Brain pericyte (primary cell): ENCODE measurements at regions not wholly inside any gene's neighbourhood (a gene's known extent, or its start where the extent isn't known, plus 50 kb on each side); places are given as distances from the start of the nearest gene placed in this dataset.
A peak's percentile ranks its signal among the peaks of the same experiment; 100 is the strongest.

Experiments used
- DNase-seq: peaks from one replicate; pipeline ENCODE4 v3.0.0-alpha.2; 2012; ENCODE audit warnings: low read depth, low spot score

GRCh38 chr18:54716586-54716985 lies 111.7 kb upstream of the RAB27B start:
- DNase-seq: no peak

- no peak for DNase-seq
Observed at GRCh38 chr18:54717673-54718407, 110.4 kb upstream of the RAB27B start.

- no peak for DNase-seq
Observed at GRCh38 chr18:54718408-54718773, 109.9 kb upstream of the RAB27B start.

GRCh38 chr18:54720620-54721019 lies 107.7 kb upstream of the RAB27B start:
- DNase-seq: no peak

GRCh38 chr18:54726143-54726542 lies 102.1 kb upstream of the RAB27B start:
- DNase-seq: no peak

- DNase-seq: no peak
Observed at GRCh38 chr18:54734059-54734458, 94.2 kb upstream of the RAB27B start.

GRCh38 chr18:54736981-54737380 lies 91.3 kb upstream of the RAB27B start:
- DNase-seq: no peak

GRCh38 chr18:54737986-54738385 lies 90.3 kb upstream of the RAB27B start:
- no peak for DNase-seq

- DNase-seq: no peak
Observed at GRCh38 chr18:54739476-54739875, 88.8 kb upstream of the RAB27B start.

- no peak for DNase-seq
Observed at GRCh38 chr18:54740136-54740846, 88.0 kb upstream of the RAB27B start.

GRCh38 chr18:54742120-54742519 lies 86.2 kb upstream of the RAB27B start:
- no peak for DNase-seq

GRCh38 chr18:54742659-54743604 lies 85.3 kb upstream of the RAB27B start:
- DNase-seq: peak; percentile 91

- no peak for DNase-seq
Observed at GRCh38 chr18:54743605-54743995, 84.7 kb upstream of the RAB27B start.

GRCh38 chr18:54749291-54749690 lies 79.0 kb upstream of the RAB27B start:
- DNase-seq: no peak

GRCh38 chr18:54750350-54750749 lies 77.9 kb upstream of the RAB27B start:
- DNase-seq: no peak

GRCh38 chr18:54752185-54752584 lies 76.1 kb upstream of the RAB27B start:
- DNase-seq: no peak

- DNase-seq: no peak
Observed at GRCh38 chr18:54755456-54755855, 72.8 kb upstream of the RAB27B start.

- DNase-seq: no peak
Observed at GRCh38 chr18:54762386-54762785, 65.9 kb upstream of the RAB27B start.

GRCh38 chr18:54764786-54765185 lies 63.5 kb upstream of the RAB27B start:
- DNase-seq: no peak

- no peak for DNase-seq
Observed at GRCh38 chr18:54765636-54766375, 62.5 kb upstream of the RAB27B start.

- no peak for DNase-seq
Observed at GRCh38 chr18:54766634-54767033, 61.6 kb upstream of the RAB27B start.

GRCh38 chr18:54767098-54767497 lies 61.2 kb upstream of the RAB27B start:
- DNase-seq: no peak
